Trophoblast cell (in vitro differentiated cells and primary cell): ENCODE measurements at regions not wholly inside any gene's neighbourhood (a gene's known extent, or its start where the extent isn't known, plus 50 kb on each side); places are given as distances from the start of the nearest gene placed in this dataset.

Experiments used
- DNase-seq, 2 donors: peaks; one replicate each; pipeline ENCODE4 v3.0.0-alpha.2; 2016
- H2AFZ ChIP-seq: 2 replicates; pipeline ENCODE4 v1.6.1; 2013; ENCODE audit warnings: low read length, moderate library complexity, mild to moderate bottlenecking; ENCODE audit not compliant: insufficient read depth, poor library complexity
- H2AK5ac ChIP-seq: 2 replicates; pipeline ENCODE4 v1.6.1; 2013; ENCODE audit warnings: mild to moderate bottlenecking, low read length
- H2BK120ac ChIP-seq: 2 replicates; pipeline ENCODE4 v1.6.1; 2013; ENCODE audit warnings: low read length, mild to moderate bottlenecking, moderate library complexity; ENCODE audit not compliant: insufficient read depth, poor library complexity
- H2BK12ac ChIP-seq: 2 replicates; pipeline ENCODE4 v1.6.1; 2013; ENCODE audit warnings: mild to moderate bottlenecking, low read length, moderate library complexity
- H2BK5ac ChIP-seq: 2 replicates; pipeline ENCODE4 v1.6.1; 2013; ENCODE audit warnings: low read length, low read depth, moderate library complexity, mild to moderate bottlenecking; ENCODE audit not compliant: poor library complexity
- H3K14ac ChIP-seq: 2 replicates; pipeline ENCODE4 v1.6.1; 2013; ENCODE audit warnings: mild to moderate bottlenecking, low read length
- H3K18ac ChIP-seq: 2 replicates; pipeline ENCODE4 v1.6.1; 2013; ENCODE audit warnings: mild to moderate bottlenecking, low read length
- H3K23ac ChIP-seq: 2 replicates; pipeline ENCODE4 v1.6.1; 2013; ENCODE audit warnings: low read length
- H3K27ac ChIP-seq: 2 replicates; pipeline ENCODE4 v1.5.1; 2013; ENCODE audit warnings: low read depth, mild to moderate bottlenecking, inconsistent platforms, low read length, moderate library complexity
- H3K27me3 ChIP-seq: 2 replicates; pipeline ENCODE4 v1.6.1; 2013; ENCODE audit warnings: inconsistent platforms, mild to moderate bottlenecking, low read length, moderate library complexity; ENCODE audit not compliant: insufficient read depth
- H3K36me3 ChIP-seq, 2 experiments: 1 replicate in 1 of 2; 2 replicates in 1 of 2; pipeline ENCODE4 v1.6.1; 2013; ENCODE audit warnings: low read length in 2 of 2, mild to moderate bottlenecking in 2 of 2, moderate library complexity in 1 of 2; ENCODE audit not compliant: insufficient read depth in 2 of 2, control insufficient read depth in 1 of 2
- H3K4ac ChIP-seq: 2 replicates; pipeline ENCODE4 v1.6.1; 2013; ENCODE audit warnings: low read depth, mild to moderate bottlenecking, low read length, moderate library complexity
- H3K4me1 ChIP-seq, 2 experiments: 1 replicate in 1 of 2; 2 replicates in 1 of 2; pipeline ENCODE4 v1.6.1; 2013; ENCODE audit warnings: low read length in 2 of 2, mild to moderate bottlenecking in 2 of 2, moderate library complexity in 1 of 2; ENCODE audit not compliant: insufficient read depth in 2 of 2, control insufficient read depth in 1 of 2
- H3K4me2 ChIP-seq: 2 replicates; pipeline ENCODE4 v1.6.1; 2013; ENCODE audit warnings: inconsistent platforms, mild to moderate bottlenecking, low read length, moderate library complexity
- H3K4me3 ChIP-seq: 2 replicates; pipeline ENCODE4 v1.5.1; 2013; ENCODE audit warnings: mild to moderate bottlenecking, low read depth, low read length, inconsistent platforms
- H3K79me1 ChIP-seq: one replicate; pipeline ENCODE4 v1.6.1; 2013; ENCODE audit warnings: low read length
- H3K79me2 ChIP-seq: 2 replicates; pipeline ENCODE4 v1.6.1; 2013; ENCODE audit warnings: low read length, mild to moderate bottlenecking; ENCODE audit not compliant: control insufficient read depth, insufficient read depth, poor library complexity
- H3K9ac ChIP-seq: 2 replicates; pipeline ENCODE4 v1.6.1; 2013; ENCODE audit warnings: mild to moderate bottlenecking, low read length
- H3K9me3 ChIP-seq: 2 replicates; pipeline ENCODE4 v1.6.1; 2013; ENCODE audit warnings: low read depth, mild to moderate bottlenecking, control low read depth, inconsistent platforms, low read length; ENCODE audit not compliant: insufficient read depth
- H4K12ac ChIP-seq: 2 replicates; pipeline ENCODE4 v1.6.1; 2013; ENCODE audit warnings: low read depth, mild to moderate bottlenecking, low read length, moderate library complexity
- H4K8ac ChIP-seq: 2 replicates; pipeline ENCODE4 v1.6.1; 2013; ENCODE audit warnings: low read depth, mild to moderate bottlenecking, low read length, moderate library complexity
- H4K91ac ChIP-seq: one replicate; pipeline ENCODE4 v1.6.1; 2013; ENCODE audit warnings: low read depth, mild to moderate bottlenecking, low read length, moderate library complexity
- WGBS: extraction: QIAGEN DNeasy Blood & Tissue Kit; methylation state at CpG from one replicate; pipeline ENCODE4 v1.1.7; 2013; ENCODE audit warnings: missing lambda C conversion rate; ENCODE audit not compliant: insufficient read length, insufficient coverage; ENCODE audit errors: extremely low coverage; 5-methylcytosine and 5-hydroxymethylcytosine counted together

DNA sequence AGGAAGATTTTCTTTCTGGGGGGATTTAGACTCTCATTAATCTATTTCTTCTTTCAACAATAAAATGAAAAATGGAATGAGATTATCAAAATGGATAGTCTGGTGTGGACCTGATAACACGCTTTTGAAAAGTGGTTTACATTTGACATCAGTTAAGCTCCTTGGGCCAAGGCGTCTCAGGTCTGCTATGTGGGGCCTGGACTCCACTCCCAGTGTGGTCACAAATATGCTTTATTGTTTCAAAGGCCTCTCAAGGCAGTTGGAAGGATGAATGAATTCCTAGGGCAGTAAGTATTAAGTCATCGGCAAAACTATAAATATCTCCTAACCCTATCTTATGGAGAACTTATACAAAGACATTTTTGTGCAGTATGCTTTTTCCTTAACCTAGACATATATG, 74.5 kb downstream of the ETAA1 start:
- Histone ChIP-seq H3K14ac (no peak overlapping the region), H3K18ac (no peak overlapping the region), H3K4me3 (no peak overlapping the region), H3K9me3 (no peaks in the 10 kb centered on the region), H2BK12ac (no peak overlapping the region), H3K79me2 (no peaks in the 10 kb centered on the region), H3K9ac (no peak overlapping the region), H4K8ac (no peak overlapping the region), H3K27ac (no peak overlapping the region), H2BK5ac (no peak overlapping the region), H2BK120ac (no peak overlapping the region), H3K36me3 (no peaks in the 10 kb centered on the region), H3K4me2 (no peak overlapping the region), H3K4ac (no peak overlapping the region), H3K23ac (no peak overlapping the region), H2AK5ac (no peak overlapping the region), H3K27me3 (no peaks in the 10 kb centered on the region), H3K4me1 (no peaks in the 10 kb centered on the region), H3K79me1 (no peaks in the 10 kb centered on the region), H4K91ac (no peak overlapping the region), H4K12ac (no peak overlapping the region), H2AFZ (no peak overlapping the region)
- DNase-seq = no peak
- WGBS = no CpG with 5 or more reads among the region's 3 CpGs

DNA sequence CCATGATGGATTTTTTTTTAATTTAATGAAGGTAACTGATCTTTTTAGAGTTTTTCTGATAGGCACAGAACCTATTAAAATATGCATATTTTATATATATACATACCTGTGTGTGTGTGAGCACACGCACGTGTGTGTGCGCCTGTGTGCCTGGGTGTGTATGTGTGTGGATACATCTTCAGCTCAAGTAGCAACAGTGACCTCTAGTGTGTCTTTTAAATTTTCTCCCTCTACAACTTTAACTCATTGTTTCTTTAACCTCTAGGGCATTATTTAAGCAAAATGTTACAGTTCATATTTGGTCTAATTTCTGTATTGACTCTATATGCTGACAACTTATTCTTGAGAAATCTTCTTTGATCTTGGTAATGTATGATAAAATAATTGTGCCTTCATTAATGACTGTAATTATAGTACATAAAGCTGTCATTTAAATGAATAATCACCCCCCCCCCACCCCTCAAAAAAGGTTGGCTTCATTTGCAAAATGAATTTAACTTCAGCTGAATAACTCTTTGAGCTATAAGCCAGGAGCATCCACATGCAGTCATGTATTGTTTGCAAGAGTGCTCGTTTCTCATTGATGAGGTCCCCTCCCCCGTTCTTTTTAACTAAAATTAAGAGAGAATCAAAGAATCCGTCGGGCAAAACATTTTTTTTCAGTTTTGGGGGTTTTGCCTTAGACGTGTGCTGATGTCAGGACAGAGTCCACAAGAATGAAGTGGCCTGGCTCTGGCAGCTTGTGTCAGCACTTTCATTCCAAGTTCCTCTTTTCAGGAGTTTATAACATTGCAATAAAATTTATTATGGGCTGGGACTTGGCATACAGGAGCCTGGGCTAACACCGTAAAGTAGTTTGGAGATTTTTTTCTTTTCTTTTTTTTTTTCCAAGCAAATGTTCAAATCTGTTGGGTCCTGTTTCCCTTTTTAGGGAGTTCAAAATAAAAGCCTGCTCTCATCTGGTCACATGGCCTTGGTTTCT, 80.0 kb downstream of the ETAA1 start:
- Histone ChIP-seq H3K9me3 (no peaks in the 10 kb centered on the region), H2BK5ac (no peak overlapping the region), H3K9ac (no peak overlapping the region), H3K4me1 (no peaks in the 10 kb centered on the region), H2AK5ac (no peak overlapping the region), H2BK120ac (no peak overlapping the region), H2BK12ac (no peak overlapping the region), H3K27me3 (no peaks in the 10 kb centered on the region), H3K79me2 (no peaks in the 10 kb centered on the region), H3K14ac (no peak overlapping the region), H3K4ac (no peak overlapping the region), H4K12ac (no peak overlapping the region), H3K4me2 (no peak overlapping the region), H3K18ac (no peak overlapping the region), H3K27ac (no peak overlapping the region), H3K79me1 (no peaks in the 10 kb centered on the region), H3K36me3 (no peaks in the 10 kb centered on the region), H2AFZ (no peak overlapping the region), H4K91ac (no peak overlapping the region), H3K4me3 (no peak overlapping the region), H4K8ac (no peak overlapping the region), H3K23ac (no peak overlapping the region)
- no CpG with 5 or more reads among the region's 9 CpGs for WGBS
- peak in 1 of 2 donors; percentile 37 for DNase-seq

DNA sequence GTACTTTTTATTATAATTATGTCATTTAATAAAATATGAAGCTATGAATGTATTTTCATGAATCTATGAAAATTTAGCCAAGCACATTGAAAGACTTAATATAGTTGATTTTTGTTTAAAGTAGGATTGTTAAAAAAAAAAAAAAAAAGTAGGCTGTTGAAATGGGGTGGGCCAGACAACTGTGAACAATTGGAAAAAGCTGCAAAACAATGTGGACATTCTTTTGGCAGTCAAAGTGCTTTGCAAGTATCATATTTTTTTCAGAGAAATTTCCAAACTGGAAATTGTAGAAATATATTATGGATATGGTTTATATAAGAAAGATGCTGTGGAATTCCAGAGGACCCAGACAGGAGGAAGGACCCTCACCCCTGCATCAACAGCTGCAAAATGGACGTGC, 82.1 kb downstream of the ETAA1 start:
- no peak overlapping the region for H4K12ac ChIP-seq
- no peak overlapping the region for H3K18ac ChIP-seq
- no peak overlapping the region for H2BK12ac ChIP-seq
- no peak overlapping the region for H3K27ac ChIP-seq
- no peak overlapping the region for H3K4me3 ChIP-seq
- no peak overlapping the region for H2AK5ac ChIP-seq
- H4K91ac ChIP-seq = no peak overlapping the region
- H3K9me3 ChIP-seq = no peaks in the 10 kb centered on the region
- WGBS = no CpG with 5 or more reads among the region's 1 CpG
- no peak overlapping the region for H2AFZ ChIP-seq
- no peak overlapping the region for H3K4me2 ChIP-seq
- H3K9ac ChIP-seq = no peak overlapping the region
- no peaks in the 10 kb centered on the region for H3K27me3 ChIP-seq
- no peaks in the 10 kb centered on the region for H3K4me1 ChIP-seq
- H3K23ac ChIP-seq = no peak overlapping the region
- H4K8ac ChIP-seq = no peak overlapping the region
- H2BK5ac ChIP-seq = no peak overlapping the region
- H3K4ac ChIP-seq = no peak overlapping the region
- no peaks in the 10 kb centered on the region for H3K36me3 ChIP-seq
- no peak overlapping the region for H3K14ac ChIP-seq
- H2BK120ac ChIP-seq = no peak overlapping the region
- H3K79me2 ChIP-seq = no peaks in the 10 kb centered on the region
- H3K79me1 ChIP-seq = no peaks in the 10 kb centered on the region
- no peak for DNase-seq

DNA sequence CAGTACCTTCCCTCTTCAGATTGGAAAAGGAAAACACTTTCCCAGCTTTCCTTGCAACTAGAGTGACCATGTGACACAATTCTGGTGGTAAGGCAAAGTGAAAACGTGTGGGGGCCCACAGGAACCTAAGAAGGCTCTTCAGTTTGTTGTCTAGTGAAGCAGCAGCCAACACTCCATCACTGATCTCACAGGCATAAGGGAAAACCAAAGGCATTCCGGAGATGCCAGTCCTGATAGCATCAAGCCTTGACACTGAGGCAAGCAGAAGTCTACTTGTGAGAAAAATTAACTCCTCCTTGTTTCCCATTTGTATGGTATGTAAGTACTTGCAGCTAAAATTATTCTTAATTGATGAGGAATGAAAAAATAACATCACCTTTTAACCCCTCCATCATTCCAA, 88.3 kb downstream of the ETAA1 start:
- Histone ChIP-seq H2AFZ (no peak overlapping the region), H2BK5ac (no peak overlapping the region), H4K8ac (no peak overlapping the region), H3K4me2 (no peak overlapping the region), H3K4ac (no peak overlapping the region), H4K91ac (no peak overlapping the region), H3K79me1 (no peaks in the 10 kb centered on the region), H2BK120ac (no peak overlapping the region), H2BK12ac (no peak overlapping the region), H3K23ac (no peak overlapping the region), H3K36me3 (no peaks in the 10 kb centered on the region), H3K9me3 (no peaks in the 10 kb centered on the region), H4K12ac (no peak overlapping the region), H3K27me3 (no peaks in the 10 kb centered on the region), H3K18ac (no peak overlapping the region), H3K4me3 (no peak overlapping the region), H3K4me1 (peaks cover 2% of the 10 kb centered on the region in 2 experiments), H3K79me2 (no peaks in the 10 kb centered on the region), H3K9ac (no peak overlapping the region), H2AK5ac (no peak overlapping the region), H3K27ac (no peak overlapping the region), H3K14ac (no peak overlapping the region)
- peak; percentile 56 to 69 for DNase-seq
- WGBS = no CpG with 5 or more reads among the region's 2 CpGs
